Activated T-cell treated with anti-CD3 and anti-CD28 coated beads, Interleukin-2, amount 50 U/mL, for 4 hours (primary cell): ENCODE measurements at regions not wholly inside any gene's neighbourhood (a gene's known extent, or its start where the extent isn't known, plus 50 kb on each side); places are given as distances from the start of the nearest gene placed in this dataset.
"Not testable (repeated sequence)": the region's sequence is repeated elsewhere in the genome, so short reads cannot be mapped to it uniquely, and the experiment has no call there.

Experiments used
- ATAC-seq, 2 donors: fragments of 200-7000 bp; cut with Tn5 transposase; one replicate each; pipeline ENCODE4 v1.10.0; 2021
- DNase-seq: peaks from one replicate; pipeline ENCODE4 v3.0.0-alpha.2; 2020
- H3K27me3 Mint-ChIP-seq: one replicate; pipeline ENCODE4 v1.8.0; 2021; ENCODE audit warnings: low read depth, mixed read lengths
- H3K36me3 Mint-ChIP-seq: one replicate; pipeline ENCODE4 v1.8.0; 2022; ENCODE audit warnings: mixed read lengths; ENCODE audit not compliant: insufficient read depth
- H3K4me1 Mint-ChIP-seq: one replicate; pipeline ENCODE4 v1.8.0; 2021; ENCODE audit warnings: low read depth, mixed read lengths
- H3K4me3 Mint-ChIP-seq: one replicate; pipeline ENCODE4 v1.8.0; 2021; ENCODE audit warnings: mild to moderate bottlenecking, moderate library complexity, mixed read lengths
- H3K9me3 Mint-ChIP-seq: one replicate; pipeline ENCODE4 v1.8.0; 2021; ENCODE audit warnings: mixed read lengths

DNA sequence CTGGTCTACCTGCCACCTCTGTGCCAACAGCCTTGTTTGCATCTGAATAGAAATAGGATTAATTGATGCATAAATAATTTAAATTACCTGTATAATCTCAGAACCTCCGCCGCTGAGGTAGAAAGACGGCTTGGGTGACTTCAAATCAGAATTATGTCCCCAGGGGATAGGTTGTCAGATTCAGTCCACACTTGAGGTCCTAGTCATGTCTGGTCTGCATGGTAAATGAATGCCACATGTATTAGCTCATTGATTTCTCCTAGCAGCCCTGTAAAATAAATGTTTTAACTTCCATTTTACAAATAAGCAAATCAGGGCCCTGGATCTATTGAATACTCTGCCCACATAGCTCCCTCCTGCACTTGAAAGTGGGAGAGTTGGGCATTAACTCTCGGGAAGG, 368.0 kb upstream of the WWC1 start:
- peaks cover 4% of the 10 kb centered on the region for H3K9me3 Mint-ChIP-seq
- H3K4me1 Mint-ChIP-seq, result no peaks in the 10 kb centered on the region
- H3K36me3 Mint-ChIP-seq, result no peaks in the 10 kb centered on the region
- H3K4me3 Mint-ChIP-seq, result no peak overlapping the region
- no peaks in the 10 kb centered on the region for H3K27me3 Mint-ChIP-seq
- ATAC-seq (no peak), DNase-seq (no peak)

DNA sequence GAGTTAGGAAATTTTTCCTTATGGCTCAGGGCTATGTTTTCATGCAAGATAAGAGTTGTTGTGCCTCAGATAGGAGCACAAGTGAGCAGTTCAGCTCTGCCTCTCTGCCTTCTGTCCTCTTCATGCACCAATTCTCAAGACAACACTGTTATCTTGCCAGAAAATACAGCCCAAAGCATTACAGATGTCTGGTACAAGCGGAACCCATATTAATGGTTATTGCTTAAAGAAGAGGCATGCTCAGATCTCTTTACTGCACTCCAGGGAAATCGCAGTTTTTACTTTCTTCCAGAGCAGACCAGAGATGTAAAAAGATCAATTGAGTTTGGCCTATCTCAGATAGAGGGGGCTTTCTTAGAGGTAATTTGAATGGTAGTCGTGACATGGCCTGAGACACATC, 361.6 kb upstream of the WWC1 start:
- H3K36me3 Mint-ChIP-seq, result no peaks in the 10 kb centered on the region
- ATAC-seq (no peak), DNase-seq (no peak)
- H3K27me3 Mint-ChIP-seq, result no peaks in the 10 kb centered on the region
- peaks cover 4% of the 10 kb centered on the region for H3K9me3 Mint-ChIP-seq
- no peak overlapping the region for H3K4me3 Mint-ChIP-seq
- no peaks in the 10 kb centered on the region for H3K4me1 Mint-ChIP-seq

DNA sequence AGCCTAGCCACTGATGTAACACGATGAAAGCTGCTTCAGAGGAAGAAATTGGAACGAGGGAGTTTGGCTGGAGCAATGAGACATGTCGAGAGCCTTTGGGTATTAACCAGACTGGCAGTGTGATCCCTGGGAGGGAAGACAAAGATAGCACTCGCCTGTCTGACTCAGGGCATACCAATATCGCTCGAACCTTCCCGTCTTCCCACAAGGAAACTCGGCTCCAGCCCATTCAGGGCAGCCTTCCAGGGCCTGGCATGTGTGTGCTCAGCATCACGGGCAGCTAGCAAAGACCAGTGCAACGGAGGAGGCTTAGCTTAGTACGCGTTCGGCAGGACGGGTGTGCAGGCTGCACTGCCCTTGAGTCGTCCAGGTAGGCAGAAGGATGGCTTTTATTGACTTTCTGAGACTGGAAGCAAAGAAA, 356.9 kb upstream of the WWC1 start:
- DNase-seq (no peak), ATAC-seq (no peak)
- Mint-ChIP-seq H3K4me3 (no peak overlapping the region), H3K27me3 (no peaks in the 10 kb centered on the region), H3K9me3 (peaks cover 5% of the 10 kb centered on the region), H3K36me3 (no peaks in the 10 kb centered on the region), H3K4me1 (no peaks in the 10 kb centered on the region)

DNA sequence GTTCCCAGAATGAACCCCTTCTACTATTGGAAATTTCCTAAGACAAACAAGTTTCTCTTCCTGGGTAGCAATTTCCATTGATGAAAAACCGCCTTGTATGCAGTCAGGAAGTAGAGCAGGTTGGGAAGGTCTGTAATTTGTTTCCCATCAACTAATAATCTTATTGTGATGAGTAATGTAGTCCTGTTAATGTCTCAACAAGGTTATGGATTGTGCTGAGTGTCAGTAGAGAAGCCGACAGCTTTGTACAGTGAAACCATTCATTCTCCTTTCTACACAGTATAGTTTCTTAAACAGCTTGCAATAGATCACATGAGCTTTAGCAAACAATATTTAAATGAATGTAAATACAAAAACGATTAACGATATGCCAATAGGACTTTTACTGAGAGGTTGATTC, 355.4 kb upstream of the WWC1 start:
- DNase-seq (no peak), ATAC-seq (no peak)
- no peaks in the 10 kb centered on the region for H3K4me1 Mint-ChIP-seq
- no peaks in the 10 kb centered on the region for H3K27me3 Mint-ChIP-seq
- H3K4me3 Mint-ChIP-seq, result no peak overlapping the region
- H3K36me3 Mint-ChIP-seq, result no peaks in the 10 kb centered on the region
- H3K9me3 Mint-ChIP-seq, result peaks cover 5% of the 10 kb centered on the region

DNA sequence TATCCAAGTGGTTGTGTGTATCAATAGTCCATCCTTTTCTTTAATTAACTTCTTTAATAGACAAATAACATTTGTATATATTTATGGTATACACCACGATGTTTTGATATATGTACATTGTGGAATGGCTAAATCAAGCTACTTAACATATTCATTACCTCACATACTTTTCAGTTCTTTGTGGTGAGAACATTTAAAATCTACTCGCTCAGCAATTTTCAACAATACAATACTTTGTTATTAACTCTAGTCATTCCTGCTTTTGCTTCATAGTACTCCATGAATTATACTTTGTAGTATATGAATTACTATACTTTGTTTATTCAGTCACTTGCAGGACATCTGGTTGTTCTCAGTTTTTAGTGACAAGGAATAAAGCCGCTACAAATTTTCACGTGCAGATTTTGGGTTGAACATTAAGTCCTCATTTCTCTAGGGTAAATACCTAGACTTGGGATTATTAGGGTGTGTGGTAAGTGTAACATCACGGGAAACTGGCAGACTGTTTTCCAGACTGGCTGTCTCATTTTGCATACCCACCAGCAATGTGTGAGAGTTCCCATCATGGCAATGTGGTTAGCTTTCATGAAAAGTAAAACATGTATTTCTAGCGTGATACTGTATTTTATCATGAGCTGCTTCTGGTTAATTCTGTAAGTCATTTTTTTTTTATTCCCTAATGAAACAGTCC, 354.4 kb upstream of the WWC1 start:
- H3K9me3 Mint-ChIP-seq, result peaks cover 5% of the 10 kb centered on the region

DNA sequence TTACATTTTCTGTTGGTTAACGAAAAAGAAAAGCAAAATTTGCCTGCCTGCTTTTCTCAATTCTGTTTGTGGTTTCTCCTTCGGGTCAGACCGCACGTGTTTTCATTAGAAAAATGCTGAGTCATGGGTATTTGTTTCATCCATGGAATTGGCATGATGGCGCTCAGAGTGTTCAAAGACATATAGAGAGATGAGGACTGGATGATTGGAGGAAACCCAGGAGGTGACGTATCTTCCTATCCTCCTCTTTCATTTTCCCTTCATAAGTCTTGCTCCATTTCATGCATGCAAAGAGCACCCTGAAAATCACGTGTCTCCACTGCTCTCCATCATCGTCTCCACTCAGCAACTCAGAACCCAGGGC, 353.8 kb upstream of the WWC1 start:
- Mint-ChIP-seq H3K4me1 (no peaks in the 10 kb centered on the region), H3K4me3 (no peak overlapping the region), H3K9me3 (peaks cover 5% of the 10 kb centered on the region), H3K36me3 (no peaks in the 10 kb centered on the region), H3K27me3 (no peaks in the 10 kb centered on the region)
- no peak for DNase-seq
- no peak for ATAC-seq

More for the DNA sequence above, 354.4 kb upstream of the WWC1 start:
- H3K27me3 Mint-ChIP-seq, result no peaks in the 10 kb centered on the region
- no peak overlapping the region for H3K4me3 Mint-ChIP-seq
- ATAC-seq, result no peak
- no peaks in the 10 kb centered on the region for H3K36me3 Mint-ChIP-seq
- no peaks in the 10 kb centered on the region for H3K4me1 Mint-ChIP-seq
- DNase-seq, result no peak

DNA sequence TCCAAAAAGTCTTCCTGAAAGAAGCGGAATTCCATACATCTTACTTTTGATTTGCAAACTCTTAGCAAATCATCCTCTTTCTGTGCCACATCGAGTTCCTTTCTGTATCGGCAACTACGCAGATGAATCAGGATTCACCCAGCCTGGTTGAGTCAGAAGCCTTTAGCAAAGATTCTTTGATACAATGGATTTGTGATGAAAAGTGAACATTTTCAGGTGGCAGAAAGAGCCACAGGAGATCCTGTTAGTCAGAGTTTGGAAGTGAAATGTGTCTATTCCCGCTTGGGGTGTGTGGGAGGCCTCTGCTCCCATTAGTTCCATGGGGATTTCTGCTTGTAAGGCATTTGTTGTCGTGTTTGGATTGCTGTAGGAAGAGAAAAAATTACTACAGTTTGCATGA, 351.8 kb upstream of the WWC1 start:
- H3K36me3 Mint-ChIP-seq, result no peaks in the 10 kb centered on the region
- H3K4me1 Mint-ChIP-seq, result no peaks in the 10 kb centered on the region
- ATAC-seq (no peak), DNase-seq (no peak)
- H3K27me3 Mint-ChIP-seq, result no peaks in the 10 kb centered on the region
- no peak overlapping the region for H3K4me3 Mint-ChIP-seq
- H3K9me3 Mint-ChIP-seq, result peaks cover 5% of the 10 kb centered on the region

DNA sequence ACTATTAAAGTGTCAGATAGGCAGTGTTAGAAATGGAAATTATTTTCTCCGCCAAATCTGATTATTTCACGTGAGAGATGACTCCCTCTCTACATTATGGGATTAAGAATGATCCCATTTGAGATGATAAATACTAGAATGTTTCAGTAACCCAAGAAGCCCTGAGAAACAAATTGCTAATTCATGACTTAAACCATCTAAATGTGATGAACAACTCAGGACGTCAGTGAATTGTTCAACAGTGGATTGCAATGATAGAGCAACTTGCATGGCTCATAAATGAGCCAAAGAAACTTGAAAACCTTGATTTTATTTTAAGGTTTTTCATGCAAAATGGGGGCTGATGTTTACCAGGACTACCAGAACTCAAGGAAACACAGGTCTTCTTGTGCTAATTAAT, 350.5 kb upstream of the WWC1 start:
- Mint-ChIP-seq H3K27me3 (no peaks in the 10 kb centered on the region), H3K36me3 (no peaks in the 10 kb centered on the region), H3K4me3 (no peak overlapping the region)

DNA sequence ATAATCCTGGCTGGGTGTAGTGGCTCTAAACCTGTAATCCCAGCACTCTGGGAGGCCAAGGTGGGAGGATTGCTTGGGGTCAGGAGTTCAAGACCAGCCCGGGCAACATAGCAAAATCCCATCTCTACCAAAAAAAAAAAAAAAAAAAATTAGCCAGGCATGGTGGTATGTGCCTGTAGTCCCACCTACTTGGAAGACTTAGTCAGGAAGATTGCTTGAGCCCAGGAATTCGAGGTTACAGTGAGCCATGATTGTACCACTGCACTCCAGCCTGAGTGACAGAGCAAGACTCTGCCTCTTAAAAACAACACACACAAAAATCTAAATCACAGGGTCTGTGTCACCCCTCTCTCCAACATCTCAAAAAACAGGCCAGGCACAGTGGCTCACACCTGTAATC, 349.9 kb upstream of the WWC1 start:
- H3K36me3 Mint-ChIP-seq, H3K27me3 Mint-ChIP-seq, H3K9me3 Mint-ChIP-seq, H3K4me1 Mint-ChIP-seq, DNase-seq, H3K4me3 Mint-ChIP-seq, ATAC-seq: not testable (repeated sequence)

More for the DNA sequence above, 350.5 kb upstream of the WWC1 start:
- ATAC-seq, result no peak
- no peaks in the 10 kb centered on the region for H3K4me1 Mint-ChIP-seq
- no peak for DNase-seq
- peaks cover 5% of the 10 kb centered on the region for H3K9me3 Mint-ChIP-seq

DNA sequence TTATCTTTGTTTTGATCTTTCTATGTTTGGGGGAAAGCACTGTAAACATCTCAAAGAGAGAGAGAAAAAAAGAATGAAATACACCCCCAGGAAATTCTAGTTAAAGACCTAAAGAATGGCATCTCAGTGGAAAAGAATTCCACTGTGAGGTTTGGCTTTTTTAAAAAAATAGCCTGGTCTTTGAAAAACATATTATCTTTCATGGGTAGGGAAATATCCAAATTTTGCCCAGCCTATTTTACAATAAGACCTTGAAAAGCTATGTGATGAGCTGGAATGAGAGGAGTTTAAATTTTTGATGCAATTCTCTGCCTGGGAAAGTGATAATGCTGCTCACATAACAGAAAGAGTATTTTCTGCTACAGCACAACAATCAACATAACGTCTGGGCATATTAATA, 348.1 kb upstream of the WWC1 start:
- no peak for ATAC-seq
- no peaks in the 10 kb centered on the region for H3K27me3 Mint-ChIP-seq
- H3K9me3 Mint-ChIP-seq, result no peaks in the 10 kb centered on the region
- no peaks in the 10 kb centered on the region for H3K36me3 Mint-ChIP-seq
- no peaks in the 10 kb centered on the region for H3K4me1 Mint-ChIP-seq
- H3K4me3 Mint-ChIP-seq, result no peak overlapping the region
- DNase-seq, result no peak

DNA sequence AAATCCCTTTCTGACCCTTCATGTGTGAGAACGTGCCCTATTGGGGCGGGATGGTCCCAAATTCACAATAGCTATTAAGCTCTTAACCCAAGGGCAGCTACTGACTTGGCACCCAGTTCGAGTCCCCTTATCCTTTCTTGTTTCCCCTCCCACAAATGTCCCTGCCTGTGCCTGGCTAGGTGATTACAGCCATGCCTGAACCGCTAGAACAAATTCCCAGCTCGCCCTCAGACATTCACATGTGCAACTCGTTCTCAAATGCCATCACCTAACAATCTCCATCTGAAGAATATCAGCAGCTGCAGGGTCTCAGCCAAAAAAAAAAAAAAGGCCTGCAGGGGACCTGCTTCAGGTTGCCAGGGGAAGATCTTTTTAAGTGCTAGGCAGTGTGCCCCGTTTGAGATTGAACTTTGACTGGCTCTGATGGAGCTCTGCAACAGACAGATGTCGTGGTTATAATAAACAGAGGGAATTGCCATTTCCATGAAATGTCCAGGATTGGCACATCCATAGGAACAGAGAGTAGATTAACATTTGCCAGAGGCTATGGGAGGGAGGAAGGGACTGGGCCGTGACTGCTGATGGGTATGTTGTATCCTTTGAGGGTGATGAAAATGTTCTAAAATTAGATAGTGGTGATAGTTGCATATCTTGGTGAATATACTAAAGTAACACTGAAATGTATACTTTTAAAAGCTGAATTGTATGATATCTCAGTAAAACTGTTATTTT, 347.2 kb upstream of the WWC1 start:
- Mint-ChIP-seq H3K4me1 (no peaks in the 10 kb centered on the region), H3K36me3 (no peaks in the 10 kb centered on the region), H3K9me3 (no peaks in the 10 kb centered on the region), H3K4me3 (no peak overlapping the region), H3K27me3 (no peaks in the 10 kb centered on the region)
- ATAC-seq (no peak), DNase-seq (no peak)

DNA sequence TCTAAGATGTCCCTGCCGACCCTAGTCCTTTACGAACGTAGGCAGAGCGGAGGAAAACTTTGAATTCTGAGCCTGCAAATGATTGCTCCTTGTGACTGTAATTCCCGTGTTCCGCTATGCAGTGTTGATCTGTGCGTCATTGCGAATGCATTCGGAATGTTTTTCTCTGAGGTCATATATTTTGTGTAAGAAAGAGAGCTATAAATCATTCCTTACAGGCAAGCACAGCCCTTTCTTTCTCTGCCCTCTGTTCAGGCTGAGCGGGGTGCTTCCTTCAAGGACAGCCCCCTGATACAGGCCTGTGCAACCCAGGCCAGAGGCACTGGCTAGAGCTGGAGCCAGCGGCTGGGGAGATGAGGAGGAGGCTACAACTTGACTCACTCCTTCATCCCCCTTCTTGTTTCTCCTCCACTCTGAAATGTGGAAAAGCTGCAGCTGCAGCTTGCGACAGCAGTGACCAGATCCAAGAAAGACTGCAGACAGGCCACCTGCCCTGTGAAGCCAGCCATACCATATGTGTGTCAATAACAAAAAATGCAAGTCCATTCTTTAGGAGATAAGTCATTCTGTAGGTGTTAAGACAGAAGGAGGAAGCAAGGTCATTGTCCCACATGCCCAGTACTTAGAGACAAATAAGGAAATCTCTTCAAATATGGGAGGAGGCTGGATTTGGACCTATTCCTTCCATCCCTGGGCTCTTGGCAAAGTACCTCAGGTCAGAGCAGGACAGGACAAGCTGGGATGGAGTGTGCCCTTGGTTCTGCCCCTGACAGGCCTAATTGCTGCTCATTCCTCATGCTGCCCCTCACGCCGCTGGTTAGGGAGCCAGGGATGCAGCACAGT, 345.7 kb upstream of the WWC1 start:
- H3K9me3 Mint-ChIP-seq, result no peaks in the 10 kb centered on the region
- DNase-seq (no peak), ATAC-seq (no peak)
- H3K4me3 Mint-ChIP-seq, result no peak overlapping the region
- no peaks in the 10 kb centered on the region for H3K27me3 Mint-ChIP-seq
- no peaks in the 10 kb centered on the region for H3K4me1 Mint-ChIP-seq
- H3K36me3 Mint-ChIP-seq, result no peaks in the 10 kb centered on the region

DNA sequence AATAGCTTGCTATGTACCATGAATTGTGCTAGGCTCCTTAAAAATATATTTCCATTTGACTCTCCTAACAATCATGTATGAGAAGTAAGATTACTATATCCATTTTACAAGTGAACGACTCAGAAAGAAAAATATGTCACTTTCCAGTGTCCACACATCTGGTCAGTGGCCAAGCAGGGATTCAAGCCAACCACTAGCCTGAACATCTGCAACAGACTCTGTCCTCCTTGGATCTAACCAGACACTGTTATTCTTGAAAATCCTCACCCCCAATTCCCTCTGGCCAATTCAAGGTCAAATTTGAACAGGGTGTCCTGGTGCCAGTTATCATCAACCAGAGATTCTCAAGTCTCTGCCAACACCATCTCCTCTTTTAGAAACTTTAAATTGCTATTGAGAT, 344.1 kb upstream of the WWC1 start:
- no peaks in the 10 kb centered on the region for H3K9me3 Mint-ChIP-seq
- peaks cover 2% of the 10 kb centered on the region for H3K4me1 Mint-ChIP-seq
- H3K27me3 Mint-ChIP-seq, result no peaks in the 10 kb centered on the region
- no peak overlapping the region for H3K4me3 Mint-ChIP-seq
- no peak for ATAC-seq
- H3K36me3 Mint-ChIP-seq, result no peaks in the 10 kb centered on the region
- DNase-seq, result no peak

DNA sequence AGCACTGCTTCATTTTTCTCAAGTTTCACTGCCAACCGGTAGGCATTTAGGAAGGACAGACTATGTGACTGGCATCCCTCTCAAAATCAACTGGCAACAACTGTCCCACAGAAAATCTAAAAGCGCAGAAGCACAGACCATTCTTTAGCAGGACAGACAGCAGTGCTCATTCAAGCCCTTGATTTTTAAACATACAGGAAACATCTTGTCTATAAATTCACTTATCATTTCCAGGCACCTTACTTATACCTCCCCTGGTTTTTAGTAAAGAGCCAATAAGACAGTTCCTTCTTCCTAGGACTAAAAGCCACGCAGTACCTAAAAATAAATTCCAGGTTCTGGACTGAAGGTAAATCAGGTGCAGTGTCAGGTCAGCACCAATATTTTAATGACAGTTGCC, 343.2 kb upstream of the WWC1 start:
- H3K27me3 Mint-ChIP-seq, result no peaks in the 10 kb centered on the region
- peaks cover 2% of the 10 kb centered on the region for H3K4me1 Mint-ChIP-seq
- ATAC-seq (no peak), DNase-seq (no peak)
- H3K9me3 Mint-ChIP-seq, result no peaks in the 10 kb centered on the region
- no peaks in the 10 kb centered on the region for H3K36me3 Mint-ChIP-seq
- no peak overlapping the region for H3K4me3 Mint-ChIP-seq

DNA sequence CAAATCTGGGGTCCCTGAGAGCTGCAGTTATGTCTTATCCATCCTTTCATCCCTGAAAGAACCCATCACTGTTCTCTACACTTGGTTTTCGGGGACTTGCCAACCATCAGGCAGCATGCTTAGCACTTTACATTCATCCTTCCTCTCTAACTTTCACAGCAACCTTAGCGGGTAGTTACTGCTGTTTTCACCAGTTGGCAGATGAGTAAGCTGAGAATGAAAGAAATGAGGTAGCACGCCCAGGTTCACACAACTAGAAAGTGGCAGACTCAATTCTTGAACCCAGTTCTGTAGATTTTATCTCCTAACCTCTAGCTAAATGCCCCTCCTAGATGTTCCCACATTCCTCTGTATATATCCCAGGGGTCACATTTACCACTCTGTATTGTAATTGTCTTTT, 342.0 kb upstream of the WWC1 start:
- no peaks in the 10 kb centered on the region for H3K27me3 Mint-ChIP-seq
- no peak for DNase-seq
- H3K9me3 Mint-ChIP-seq, result no peaks in the 10 kb centered on the region
- no peaks in the 10 kb centered on the region for H3K36me3 Mint-ChIP-seq
- no peak overlapping the region for H3K4me3 Mint-ChIP-seq
- H3K4me1 Mint-ChIP-seq, result peaks cover 2% of the 10 kb centered on the region
- ATAC-seq, result no peak
